NCI-H2107 treated with DMSO at 0.1 percent for 48 hours (cell line): ENCODE measurements at regions not wholly inside any gene's neighbourhood (a gene's known extent, or its start where the extent isn't known, plus 50 kb on each side); places are given as distances from the start of the nearest gene placed in this dataset.
"Not testable (repeated sequence)": the region's sequence is repeated elsewhere in the genome, so short reads cannot be mapped to it uniquely, and the experiment has no call there.

Experiments
- DNase-seq: peaks from one replicate; lab custom pipeline; 2025; ENCODE audit not compliant: unreplicated experiment; lab: John Stamatoyannopoulos, UW

GRCh38 chr4:147220833-147221232 is 260.1 kb upstream of the EDNRA start:
- DNase-seq, result no peak

GRCh38 chr4:147222906-147223305 is 258.0 kb upstream of the EDNRA start:
- DNase-seq, result no peak

- no peak for DNase-seq
Measured at GRCh38 chr4:147223576-147223975, 257.3 kb upstream of the EDNRA start.

- no peak for DNase-seq
Measured at GRCh38 chr4:147236806-147237205, 244.1 kb upstream of the EDNRA start.

GRCh38 chr4:147244786-147245185 is 236.1 kb upstream of the EDNRA start:
- no peak for DNase-seq

GRCh38 chr4:147246096-147246495 is 234.8 kb upstream of the EDNRA start:
- no peak for DNase-seq

- not testable (repeated sequence) for DNase-seq
Measured at GRCh38 chr4:147246528-147246927, 234.4 kb upstream of the EDNRA start.

- DNase-seq, result no peak
Measured at GRCh38 chr4:147247579-147247978, 233.3 kb upstream of the EDNRA start.

- no peak for DNase-seq
Measured at GRCh38 chr4:147250062-147250461, 230.8 kb upstream of the EDNRA start.

GRCh38 chr4:147255268-147255667 is 225.6 kb upstream of the EDNRA start:
- DNase-seq, result not testable (repeated sequence)

GRCh38 chr4:147259271-147259670 is 221.6 kb upstream of the EDNRA start:
- not testable (repeated sequence) for DNase-seq

GRCh38 chr4:147284256-147284835 is 196.6 kb upstream of the EDNRA start:
- DNase-seq, result no peak

- DNase-seq, result no peak
Measured at GRCh38 chr4:147284935-147285334, 196.0 kb upstream of the EDNRA start.

GRCh38 chr4:147285751-147286150 is 195.1 kb upstream of the EDNRA start:
- no peak for DNase-seq

- DNase-seq, result no peak
Measured at GRCh38 chr4:147286846-147287587, 193.9 kb upstream of the EDNRA start.

- no peak for DNase-seq
Measured at GRCh38 chr4:147287588-147287890, 193.4 kb upstream of the EDNRA start.

- no peak for DNase-seq
Measured at GRCh38 chr4:147288512-147288911, 192.4 kb upstream of the EDNRA start.

GRCh38 chr4:147289181-147289580 is 191.7 kb upstream of the EDNRA start:
- no peak for DNase-seq

GRCh38 chr4:147292604-147293313 is 188.1 kb upstream of the EDNRA start:
- not testable (repeated sequence) for DNase-seq

- DNase-seq, result not testable (repeated sequence)
Measured at GRCh38 chr4:147293314-147293677, 187.6 kb upstream of the EDNRA start.

GRCh38 chr4:147299205-147299604 is 181.7 kb upstream of the EDNRA start:
- DNase-seq, result no peak

- no peak for DNase-seq
Measured at GRCh38 chr4:147303174-147303872, 177.6 kb upstream of the EDNRA start.
